OCI-LY7 (cell line): ENCODE measurements at regions not wholly inside any gene's neighbourhood (a gene's known extent, or its start where the extent isn't known, plus 50 kb on each side); places are given as distances from the start of the nearest gene placed in this dataset.

Experiments used
- CTCF ChIP-seq: fragments of 200-600 bp; sonication (generic); conservative IDR thresholded peaks from 2 replicates; pipeline ENCODE4 v1.5.1; 2014; ENCODE audit warnings: mild to moderate bottlenecking, antibody characterized with exemption, low read length, moderate library complexity, mixed read lengths
- EZH2phosphoT487 ChIP-seq: fragments of 200-600 bp; sonication (generic); IDR thresholded peaks from 2 replicates; pipeline ENCODE4 v1.6.1; 2018; ENCODE audit warnings: low read depth, borderline replicate concordance, mild to moderate bottlenecking, mixed run types, antibody characterized with exemption, low read length, moderate library complexity, mixed read lengths

GRCh38 chrX:26848511-26848910, 614.6 kb downstream of the PPP4R3C start:
- TF ChIP-seq CTCF (no peak), EZH2phosphoT487 (no peak)
